GM18867 (cell line): ENCODE measurements at regions not wholly inside any gene's neighbourhood (a gene's known extent, or its start where the extent isn't known, plus 50 kb on each side); places are given as distances from the start of the nearest gene placed in this dataset.
"Not testable (repeated sequence)": the region's sequence is repeated elsewhere in the genome, so short reads cannot be mapped to it uniquely, and the experiment has no call there.

Source experiments
- ATAC-seq: cut with Tn5 transposase; IDR thresholded peaks from one replicate; pipeline ENCODE4 v1.9.1; 2021; ENCODE audit warnings: mild to moderate bottlenecking, moderate library complexity; ENCODE audit not compliant: unreplicated experiment

GRCh38 chr9:102202126-102202525, 463.7 kb upstream of the GRIN3A start:
- ATAC-seq: no peak

GRCh38 chr9:102185962-102186361, 447.5 kb upstream of the GRIN3A start:
- no peak for ATAC-seq

GRCh38 chr9:102185371-102185770, 446.9 kb upstream of the GRIN3A start:
- no peak for ATAC-seq

- no peak for ATAC-seq
Measured at GRCh38 chr9:102178811-102179210, 440.4 kb upstream of the GRIN3A start.

- not testable (repeated sequence) for ATAC-seq
Measured at GRCh38 chr9:102174202-102174601, 435.8 kb upstream of the GRIN3A start.

GRCh38 chr9:102164247-102164646, 425.8 kb upstream of the GRIN3A start:
- ATAC-seq: no peak

- ATAC-seq: not testable (repeated sequence)
Measured at GRCh38 chr9:102153081-102153480, 414.6 kb upstream of the GRIN3A start.

GRCh38 chr9:102135768-102136167, 397.3 kb upstream of the GRIN3A start:
- ATAC-seq: no peak

GRCh38 chr9:102124465-102124864, 386.0 kb upstream of the GRIN3A start:
- no peak for ATAC-seq

GRCh38 chr9:102114557-102114956, 376.1 kb upstream of the GRIN3A start:
- no peak for ATAC-seq

GRCh38 chr9:102113191-102113590, 374.7 kb upstream of the GRIN3A start:
- no peak for ATAC-seq

- no peak for ATAC-seq
Measured at GRCh38 chr9:102106439-102106838, 368.0 kb upstream of the GRIN3A start.

- ATAC-seq: no peak
Measured at GRCh38 chr9:102101723-102102122, 363.3 kb upstream of the GRIN3A start.

GRCh38 chr9:102087141-102087540, 348.7 kb upstream of the GRIN3A start:
- no peak for ATAC-seq

- no peak for ATAC-seq
Measured at GRCh38 chr9:102085548-102085947, 347.1 kb upstream of the GRIN3A start.

- ATAC-seq: no peak
Measured at GRCh38 chr9:102072059-102072764, 333.8 kb upstream of the GRIN3A start.

- no peak for ATAC-seq
Measured at GRCh38 chr9:102069969-102070368, 331.5 kb upstream of the GRIN3A start.

GRCh38 chr9:102054811-102055210, 316.4 kb upstream of the GRIN3A start:
- no peak for ATAC-seq

GRCh38 chr9:102049586-102050246, 311.3 kb upstream of the GRIN3A start:
- ATAC-seq: peak; percentile 49

- no peak for ATAC-seq
Measured at GRCh38 chr9:102047549-102047948, 309.1 kb upstream of the GRIN3A start.

- ATAC-seq: no peak
Measured at GRCh38 chr9:102044133-102044532, 305.7 kb upstream of the GRIN3A start.

- ATAC-seq: peak; percentile 54
Measured at GRCh38 chr9:102038006-102038405, 299.6 kb upstream of the GRIN3A start.

GRCh38 chr9:102035929-102036328, 297.5 kb upstream of the GRIN3A start:
- ATAC-seq: peak; percentile 81
